ENCODE measurements at regions not wholly inside any gene's neighbourhood (a gene's known extent, or its start where the extent isn't known, plus 50 kb on each side); places are given as distances from the start of the nearest gene placed in this dataset.

DNA sequence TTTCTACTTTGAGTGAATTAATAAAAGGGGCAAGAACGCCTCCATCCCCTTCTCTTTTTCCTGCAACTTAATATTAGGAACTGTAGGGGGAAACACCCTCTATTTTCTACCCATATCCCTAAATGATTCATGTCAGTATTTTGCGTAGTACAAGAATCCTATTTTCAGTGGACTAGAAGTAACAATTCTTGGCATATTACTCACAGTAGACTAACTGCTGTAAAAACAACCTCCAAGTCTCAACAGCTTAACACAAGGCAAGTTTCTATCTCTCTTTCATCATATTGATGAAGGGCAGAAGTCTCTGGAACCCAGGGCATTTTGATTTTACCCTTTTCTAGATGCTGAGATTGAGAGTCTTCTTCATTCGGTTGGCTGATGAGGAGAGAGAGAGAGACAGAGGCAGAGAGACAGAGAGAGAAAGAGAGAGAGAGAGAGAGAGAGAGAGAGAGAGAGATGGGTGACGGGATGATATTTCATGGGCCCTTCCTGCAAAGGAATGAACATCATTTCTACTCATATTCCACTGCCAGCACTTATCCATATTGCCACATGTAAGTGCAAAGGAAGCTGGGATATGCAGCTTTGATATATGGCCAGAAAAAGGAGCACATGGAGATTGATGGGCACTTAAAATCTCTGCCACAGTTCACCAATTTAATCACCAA lies 481.6 kb downstream of the LPIN1 start:
- Histone ChIP-seq H2AFZ (ENCODE audit: control insufficient read depth, low read length) (no peak overlapping the region), H3K4me3 (ENCODE audit: control insufficient read depth in 2 of 3, extremely low read depth in 1 of 3, insufficient read depth in 2 of 3, low read depth in 1 of 3, low read length in 3 of 3) (no peak overlapping the region), H3K9ac (ENCODE audit: control insufficient read depth, extremely low read depth, insufficient read depth, low read length) (no peak overlapping the region), H3K4me2 (ENCODE audit: control insufficient read depth, extremely low read depth, insufficient read depth, low read depth, low read length) (no peak overlapping the region), H3K27ac (ENCODE audit: control insufficient read depth, insufficient read depth, low read length) (no peak overlapping the region), H3K4me1 (ENCODE audit: control insufficient read depth, extremely low read depth, insufficient read depth, low read length) (no peaks in the 10 kb centered on the region), H3K9me3 (ENCODE audit: control insufficient read depth, low read depth, low read length) (peaks cover 2% of the 10 kb centered on the region), H3K79me2 (ENCODE audit: control insufficient read depth, insufficient read depth, low read length) (no peaks in the 10 kb centered on the region), H3K36me3 (ENCODE audit: control insufficient read depth in 2 of 2, extremely low read depth in 1 of 2, insufficient read depth in 2 of 2, low read length in 2 of 2) (no peaks in the 10 kb centered on the region), H3K27me3 (ENCODE audit: control insufficient read depth, extremely low read depth, insufficient read depth, low read length) (no peaks in the 10 kb centered on the region), H3K9me1 (ENCODE audit: control insufficient read depth, extremely low read depth, insufficient read depth, low read length) (no peaks in the 10 kb centered on the region), H4K20me1 (ENCODE audit: control insufficient read depth, extremely low read depth, insufficient read depth, low read length) (no peaks in the 10 kb centered on the region)
- dilution Hi-C loops (cut with MboI; ENCODE audit: extremely low pct_ligation_motif_present, low sequenced_read_pairs): no loop called here
- no peak for FAIRE-seq
- TF ChIP-seq EZH2 (IDR thresholded peaks at IDR 0.05; ENCODE audit: low read length): no peak
- TF ChIP-seq, protein P1, sequence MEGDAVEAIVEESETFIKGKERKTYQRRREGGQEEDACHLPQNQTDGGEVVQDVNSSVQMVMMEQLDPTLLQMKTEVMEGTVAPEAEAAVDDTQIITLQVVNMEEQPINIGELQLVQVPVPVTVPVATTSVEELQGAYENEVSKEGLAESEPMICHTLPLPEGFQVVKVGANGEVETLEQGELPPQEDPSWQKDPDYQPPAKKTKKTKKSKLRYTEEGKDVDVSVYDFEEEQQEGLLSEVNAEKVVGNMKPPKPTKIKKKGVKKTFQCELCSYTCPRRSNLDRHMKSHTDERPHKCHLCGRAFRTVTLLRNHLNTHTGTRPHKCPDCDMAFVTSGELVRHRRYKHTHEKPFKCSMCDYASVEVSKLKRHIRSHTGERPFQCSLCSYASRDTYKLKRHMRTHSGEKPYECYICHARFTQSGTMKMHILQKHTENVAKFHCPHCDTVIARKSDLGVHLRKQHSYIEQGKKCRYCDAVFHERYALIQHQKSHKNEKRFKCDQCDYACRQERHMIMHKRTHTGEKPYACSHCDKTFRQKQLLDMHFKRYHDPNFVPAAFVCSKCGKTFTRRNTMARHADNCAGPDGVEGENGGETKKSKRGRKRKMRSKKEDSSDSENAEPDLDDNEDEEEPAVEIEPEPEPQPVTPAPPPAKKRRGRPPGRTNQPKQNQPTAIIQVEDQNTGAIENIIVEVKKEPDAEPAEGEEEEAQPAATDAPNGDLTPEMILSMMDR (optimal IDR thresholded peaks at IDR 0.05 in 1 of 3, IDR thresholded peaks at IDR 0.05 in 1 of 3, conservative IDR thresholded peaks at IDR 0.05 in 1 of 3; ENCODE audit: extremely low read depth in 1 of 3, insufficient read depth in 2 of 3, low read length in 3 of 3): no peak
- DNase-seq (ENCODE audit: low read depth, low spot score): no peak

GRCh38 chr2:12231288-12231687 lies 484.9 kb downstream of the LPIN1 start:
- no peaks in the 10 kb centered on the region for H3K79me2 ChIP-seq (ENCODE audit: control insufficient read depth, insufficient read depth, low read length)
- no peak overlapping the region for H3K4me2 ChIP-seq (ENCODE audit: control insufficient read depth, extremely low read depth, insufficient read depth, low read depth, low read length)
- H3K36me3 ChIP-seq (ENCODE audit: control insufficient read depth in 2 of 2, extremely low read depth in 1 of 2, insufficient read depth in 2 of 2, low read length in 2 of 2): no peaks in the 10 kb centered on the region
- no peak overlapping the region for H3K27ac ChIP-seq (ENCODE audit: control insufficient read depth, insufficient read depth, low read length)
- FAIRE-seq: no peak
- H3K9me1 ChIP-seq (ENCODE audit: control insufficient read depth, extremely low read depth, insufficient read depth, low read length): no peaks in the 10 kb centered on the region
- no peak for DNase-seq (ENCODE audit: low read depth, low spot score)
- H4K20me1 ChIP-seq (ENCODE audit: control insufficient read depth, extremely low read depth, insufficient read depth, low read length): no peaks in the 10 kb centered on the region
- dilution Hi-C loops (cut with MboI; ENCODE audit: extremely low pct_ligation_motif_present, low sequenced_read_pairs): no loop called here
- no peak for TF ChIP-seq EZH2 (IDR thresholded peaks at IDR 0.05; ENCODE audit: low read length)
- TF ChIP-seq, protein P1 (optimal IDR thresholded peaks at IDR 0.05 in 1 of 3, IDR thresholded peaks at IDR 0.05 in 1 of 3, conservative IDR thresholded peaks at IDR 0.05 in 1 of 3; ENCODE audit: extremely low read depth in 1 of 3, insufficient read depth in 2 of 3, low read length in 3 of 3): no peak
- no peaks in the 10 kb centered on the region for H3K9me3 ChIP-seq (ENCODE audit: control insufficient read depth, low read depth, low read length)
- H3K9ac ChIP-seq (ENCODE audit: control insufficient read depth, extremely low read depth, insufficient read depth, low read length): no peak overlapping the region
- no peak overlapping the region for H3K4me3 ChIP-seq (ENCODE audit: control insufficient read depth in 2 of 3, extremely low read depth in 1 of 3, insufficient read depth in 2 of 3, low read depth in 1 of 3, low read length in 3 of 3)
- H3K27me3 ChIP-seq (ENCODE audit: control insufficient read depth, extremely low read depth, insufficient read depth, low read length): no peaks in the 10 kb centered on the region
- H3K4me1 ChIP-seq (ENCODE audit: control insufficient read depth, extremely low read depth, insufficient read depth, low read length): no peaks in the 10 kb centered on the region
- H2AFZ ChIP-seq (ENCODE audit: control insufficient read depth, low read length): no peak overlapping the region
